GM21526 (cell line): ENCODE measurements at regions not wholly inside any gene's neighbourhood (a gene's known extent, or its start where the extent isn't known, plus 50 kb on each side); places are given as distances from the start of the nearest gene placed in this dataset.

ENCODE experiments used
- ATAC-seq: cut with Tn5 transposase; IDR thresholded peaks from one replicate; pipeline ENCODE4 v1.9.1; 2021; ENCODE audit warnings: moderate library complexity; ENCODE audit not compliant: unreplicated experiment, low FRiP score

GRCh38 chr15:62431008-62431797 is 266.1 kb upstream of the C2CD4B start:
- ATAC-seq = no peak

GRCh38 chr15:62431817-62432216 is 266.7 kb upstream of the C2CD4B start:
- ATAC-seq = no peak

- ATAC-seq = no peak
These were observed 267.8 kb upstream of the C2CD4B start for GRCh38 chr15:62432702-62433398.

GRCh38 chr15:62436235-62436634 is 271.1 kb upstream of the C2CD4B start:
- ATAC-seq = no peak

GRCh38 chr15:62437753-62438152 is 272.7 kb upstream of the C2CD4B start:
- ATAC-seq = no peak

GRCh38 chr15:62439543-62440016 is 274.5 kb upstream of the C2CD4B start:
- no peak for ATAC-seq

GRCh38 chr15:62440362-62441105 is 275.4 kb upstream of the C2CD4B start:
- ATAC-seq = no peak

- ATAC-seq = no peak
These were observed 279.3 kb upstream of the C2CD4B start for GRCh38 chr15:62444104-62445022.

- no peak for ATAC-seq
These were observed 280.2 kb upstream of the C2CD4B start for GRCh38 chr15:62445244-62445643.

GRCh38 chr15:62446984-62447383 is 281.9 kb upstream of the C2CD4B start:
- no peak for ATAC-seq

- no peak for ATAC-seq
These were observed 282.7 kb upstream of the C2CD4B start for GRCh38 chr15:62447742-62448141.

GRCh38 chr15:62449638-62450037 is 284.6 kb upstream of the C2CD4B start:
- ATAC-seq = no peak

- no peak for ATAC-seq
These were observed 285.0 kb upstream of the C2CD4B start for GRCh38 chr15:62450061-62450460.

- no peak for ATAC-seq
These were observed 286.9 kb upstream of the C2CD4B start for GRCh38 chr15:62452026-62452425.

GRCh38 chr15:62452667-62453066 is 287.6 kb upstream of the C2CD4B start:
- ATAC-seq = no peak

GRCh38 chr15:62453375-62453774 is 288.3 kb upstream of the C2CD4B start:
- no peak for ATAC-seq

- ATAC-seq = no peak
These were observed 288.9 kb upstream of the C2CD4B start for GRCh38 chr15:62453981-62454380.

GRCh38 chr15:62454567-62455172 is 289.6 kb upstream of the C2CD4B start:
- ATAC-seq = no peak

GRCh38 chr15:62455441-62455921 is 290.4 kb upstream of the C2CD4B start:
- ATAC-seq = no peak
